Stimulated activated CD4-positive, alpha-beta T cell treated with anti-CD3 and anti-CD28 coated beads, Interleukin-15, amount 100 ng/mL, for 48 hours (primary cell): ENCODE measurements at regions not wholly inside any gene's neighbourhood (a gene's known extent, or its start where the extent isn't known, plus 50 kb on each side); places are given as distances from the start of the nearest gene placed in this dataset.

Experiments used
- DNase-seq, 2 donors: peaks; one replicate each; pipeline ENCODE4 v3.0.0-alpha.2; 2020; ENCODE audit warnings: low read depth in 2 of 2

DNA sequence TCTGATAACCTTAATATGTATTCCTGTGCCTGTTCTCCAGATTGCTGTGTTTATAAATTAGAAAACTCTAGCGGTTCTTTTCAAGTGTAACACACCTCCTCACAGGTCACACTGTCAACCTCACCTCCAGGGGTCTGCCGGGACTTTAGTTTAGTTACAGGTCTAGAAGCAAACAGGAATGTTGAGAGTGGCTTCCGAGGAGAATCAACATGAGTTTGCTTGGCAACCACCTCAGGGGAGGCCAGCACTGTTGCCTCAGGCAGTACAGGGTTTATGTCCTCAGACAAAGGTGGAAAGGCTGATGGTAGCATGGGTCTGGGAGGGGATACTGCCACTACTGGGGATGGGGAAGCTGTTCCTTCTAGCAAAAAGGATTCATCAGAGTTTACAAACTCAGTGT lies 438.0 kb downstream of the DTHD1 start:
- DNase-seq = no peak

DNA sequence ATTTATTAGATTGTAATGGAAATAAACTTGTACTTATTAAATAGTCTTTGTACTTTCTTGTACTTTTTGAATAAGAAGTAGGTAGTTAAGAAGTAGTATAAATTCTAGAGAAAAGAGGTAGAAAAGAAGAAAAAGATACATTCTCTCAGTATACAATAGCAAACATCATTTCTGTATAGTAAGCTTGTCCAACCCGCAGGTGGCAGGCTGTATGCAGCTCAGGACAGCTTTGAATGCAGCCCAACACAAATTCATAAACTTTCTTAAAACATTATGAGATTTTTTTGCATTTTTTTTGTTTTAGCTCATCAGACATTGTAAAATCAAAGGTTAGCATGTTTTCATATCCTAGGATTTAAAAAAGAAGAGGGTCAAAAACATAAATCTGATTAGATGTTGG lies 441.6 kb downstream of the DTHD1 start:
- no peak for DNase-seq

DNA sequence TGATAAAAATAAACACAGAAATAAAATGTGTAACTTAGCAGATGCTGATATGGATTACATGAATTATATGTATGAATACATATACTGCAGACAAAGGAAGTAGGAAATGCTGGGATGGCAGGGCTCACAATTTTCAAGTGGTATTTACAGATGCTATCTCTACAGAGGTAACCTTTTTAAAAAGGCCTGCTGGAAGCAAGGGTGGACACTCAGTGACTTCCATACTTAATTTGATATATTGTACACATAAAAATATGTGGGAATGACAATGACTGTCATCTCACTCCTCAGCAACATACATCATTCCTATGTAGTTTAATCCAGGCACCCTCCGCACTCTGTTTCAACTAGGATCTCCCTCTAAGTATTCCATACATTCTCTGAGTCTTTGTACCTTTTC lies 452.9 kb downstream of the DTHD1 start:
- no peak for DNase-seq

DNA sequence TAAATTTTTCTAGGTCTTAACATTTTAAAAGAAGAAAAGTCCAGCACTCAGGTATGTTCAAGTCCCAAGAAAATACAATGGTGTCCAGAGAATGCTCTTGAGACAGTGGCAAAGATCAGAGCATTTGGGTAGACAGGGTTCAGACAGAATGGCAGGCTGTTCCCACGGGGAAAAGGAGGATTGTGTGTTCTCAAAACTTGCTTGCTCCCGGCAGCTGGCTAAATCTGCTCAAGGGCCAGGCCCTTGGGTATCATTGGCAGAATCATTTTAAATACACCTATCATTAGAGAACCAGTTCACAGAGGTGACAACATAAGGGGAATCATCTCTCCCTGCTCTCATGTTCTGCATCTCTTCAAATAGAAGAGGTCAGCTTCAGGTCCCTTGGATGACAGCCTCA lies 456.3 kb downstream of the DTHD1 start:
- no peak for DNase-seq

DNA sequence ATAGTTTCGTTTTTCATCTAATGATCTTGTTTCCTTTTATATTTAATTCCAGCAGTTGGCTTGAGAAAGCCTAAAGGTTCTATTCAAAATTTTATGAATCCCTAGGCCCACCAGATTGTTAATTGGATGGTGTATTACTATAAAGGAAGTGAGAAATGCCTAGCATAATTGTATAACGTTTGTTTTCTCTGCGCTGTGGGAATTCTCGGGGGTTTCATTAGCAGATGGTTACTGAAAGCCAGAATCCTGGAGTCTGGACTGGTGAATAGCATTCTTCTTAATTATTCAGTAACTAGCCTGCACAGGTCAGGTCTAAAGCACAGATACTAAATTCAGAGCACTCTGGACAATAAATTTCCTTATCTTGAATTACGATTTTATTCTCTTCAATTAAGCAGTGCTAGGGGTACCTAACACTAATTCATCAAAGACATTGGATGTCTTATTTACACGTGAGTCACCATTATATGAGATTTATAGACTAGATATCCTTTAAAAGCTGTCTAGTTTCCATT lies 459.4 kb downstream of the DTHD1 start:
- DNase-seq = no peak

DNA sequence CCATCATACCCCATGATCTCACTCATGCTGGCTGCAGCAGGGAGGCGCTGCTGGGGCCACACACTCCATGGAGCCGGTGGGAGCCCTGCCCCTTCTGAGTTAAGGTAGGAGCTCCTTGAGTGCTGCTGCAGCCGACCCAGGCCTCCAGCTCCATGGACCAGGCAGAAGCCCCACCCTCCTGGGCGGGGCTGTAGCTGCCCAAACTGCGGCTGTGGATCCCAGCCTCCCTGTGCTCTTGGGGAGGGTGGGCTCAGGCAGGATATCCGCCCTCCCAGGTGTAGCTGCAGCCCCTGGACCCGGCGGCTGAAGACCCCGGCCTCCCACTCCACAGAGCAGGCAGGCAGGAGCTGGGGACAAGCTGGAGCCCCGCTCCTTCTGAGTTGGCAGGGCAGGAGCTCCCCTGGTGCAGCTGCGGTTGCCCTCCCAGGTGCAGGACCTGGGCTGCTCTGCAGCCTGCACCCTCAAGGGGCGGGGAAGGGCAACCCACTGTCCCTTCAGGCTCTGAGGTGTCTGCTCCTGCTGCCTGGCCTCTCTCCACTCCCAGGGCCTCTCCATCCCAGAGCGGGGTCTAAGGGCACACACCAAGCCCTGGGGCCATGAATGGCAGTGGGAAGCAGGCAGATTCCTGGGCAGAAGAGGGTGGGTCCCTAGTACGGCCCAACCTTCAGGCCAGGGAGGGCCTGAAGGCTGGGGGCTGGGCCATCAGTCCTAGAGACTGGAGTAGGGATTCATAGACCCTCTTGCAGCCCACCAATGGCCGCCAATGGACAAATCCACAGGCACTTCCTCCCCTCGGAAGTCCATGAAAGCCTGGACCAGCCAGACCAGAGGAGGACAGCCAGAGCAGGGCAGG lies 466.1 kb downstream of the DTHD1 start:
- no peak for DNase-seq

DNA sequence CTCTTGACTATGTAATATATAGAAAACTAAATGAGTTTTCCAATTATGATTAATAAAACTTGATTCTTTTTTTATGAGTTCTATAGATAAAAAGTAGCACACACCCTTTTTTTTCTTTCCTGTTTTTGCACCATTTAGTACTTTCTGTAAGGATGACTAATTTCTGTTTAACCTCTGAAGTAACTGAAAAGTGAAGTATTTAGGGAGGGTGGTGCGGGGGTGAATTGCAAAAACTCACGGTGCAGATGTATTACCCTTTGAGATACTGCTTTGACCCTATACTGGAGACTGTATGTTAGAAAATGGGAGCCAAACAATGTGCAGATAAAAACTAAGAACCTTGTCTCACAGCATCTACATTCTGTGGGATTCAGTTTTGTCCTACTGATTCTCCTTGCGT lies 471.6 kb downstream of the DTHD1 start:
- no peak for DNase-seq

DNA sequence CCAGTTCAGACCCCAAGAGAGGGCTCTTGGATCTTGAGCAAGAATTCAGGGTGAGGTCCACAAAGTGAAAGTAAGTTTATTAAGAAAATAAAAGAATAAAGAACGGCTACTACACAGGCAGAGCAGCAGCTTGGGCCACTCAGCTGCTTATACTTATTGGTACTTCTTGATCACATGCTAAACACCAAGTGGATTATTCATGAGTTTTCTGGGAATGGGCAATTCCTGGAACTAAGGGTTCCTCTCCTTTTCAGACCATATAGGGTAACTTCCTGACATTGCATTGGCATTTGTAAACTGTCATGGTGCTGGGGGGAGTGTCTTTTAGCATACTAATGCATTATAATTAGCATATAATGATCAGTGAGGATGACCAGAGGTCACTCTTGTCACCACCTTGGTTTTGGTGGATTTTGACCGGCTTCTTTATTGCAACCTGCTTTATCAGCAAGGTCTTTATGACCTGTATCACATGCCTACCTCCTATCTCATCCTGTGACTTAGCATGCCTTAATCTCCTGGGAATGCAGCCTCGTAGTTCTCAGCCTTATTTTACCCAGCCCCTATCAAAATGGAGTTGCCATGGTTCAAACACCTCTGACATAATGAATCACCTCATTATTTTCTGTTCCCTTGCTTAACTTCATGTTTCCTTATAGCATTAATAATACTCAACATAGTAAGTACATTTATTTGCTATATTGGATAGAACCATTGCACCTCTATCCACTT lies 476.3 kb downstream of the DTHD1 start:
- DNase-seq = no peak

DNA sequence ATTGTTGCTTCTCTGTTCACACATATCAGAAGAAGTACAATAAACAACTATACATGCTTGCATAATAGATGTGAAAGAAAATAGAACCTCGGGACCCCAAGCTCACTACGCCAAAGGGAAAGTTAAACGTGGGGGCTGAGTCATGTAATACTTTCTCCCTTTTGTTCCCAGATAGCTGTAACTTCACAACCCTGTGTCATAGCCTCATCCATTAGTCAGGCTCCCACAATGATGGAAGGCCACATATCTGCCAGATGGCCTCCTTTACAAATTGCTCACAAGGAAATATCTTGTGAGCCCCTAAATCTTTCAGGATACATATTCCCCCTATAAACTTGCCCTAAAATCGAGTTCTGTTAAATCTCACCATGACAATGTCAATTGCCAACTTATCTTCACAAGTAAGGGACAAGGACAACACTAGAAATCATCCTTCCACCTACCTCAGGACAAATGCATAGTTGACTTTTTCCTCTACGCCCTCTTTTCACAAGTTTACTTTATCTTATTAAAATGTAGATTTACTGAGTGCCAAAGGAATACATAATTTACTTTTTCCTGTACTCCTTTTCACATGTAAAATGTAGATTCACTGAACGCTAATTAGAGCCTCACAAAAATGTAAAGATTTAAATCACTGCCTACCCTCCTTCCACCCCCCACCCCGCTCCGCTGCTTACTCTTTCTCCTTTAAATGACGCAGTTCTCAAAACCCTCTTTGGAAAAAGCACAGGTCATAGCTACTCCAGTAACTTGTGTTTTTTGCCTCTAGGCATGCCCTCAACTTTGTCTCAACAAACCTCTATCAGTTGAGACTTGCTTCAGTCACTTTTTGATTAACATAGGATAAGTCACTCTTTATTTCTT lies 477.1 kb downstream of the DTHD1 start:
- DNase-seq = no peak

DNA sequence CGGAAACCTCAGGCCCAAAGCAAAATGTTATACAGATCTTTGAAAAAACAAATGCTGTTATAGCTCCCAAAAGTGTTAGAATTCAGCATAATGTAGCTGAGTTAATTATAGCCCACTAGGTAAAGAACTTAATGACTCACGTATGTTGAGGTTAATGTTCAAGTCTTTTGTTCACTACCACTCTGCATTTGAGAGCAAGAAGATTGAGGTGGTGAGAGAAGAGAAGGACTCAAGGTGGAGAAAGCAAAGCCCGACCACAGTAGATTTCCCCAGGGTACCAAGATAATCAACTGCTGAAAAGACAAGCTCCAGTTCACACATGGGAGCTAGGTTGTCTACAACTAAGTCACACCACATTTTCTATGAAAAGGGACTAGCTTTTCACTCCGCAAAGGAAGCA lies 480.2 kb downstream of the DTHD1 start:
- no peak for DNase-seq

DNA sequence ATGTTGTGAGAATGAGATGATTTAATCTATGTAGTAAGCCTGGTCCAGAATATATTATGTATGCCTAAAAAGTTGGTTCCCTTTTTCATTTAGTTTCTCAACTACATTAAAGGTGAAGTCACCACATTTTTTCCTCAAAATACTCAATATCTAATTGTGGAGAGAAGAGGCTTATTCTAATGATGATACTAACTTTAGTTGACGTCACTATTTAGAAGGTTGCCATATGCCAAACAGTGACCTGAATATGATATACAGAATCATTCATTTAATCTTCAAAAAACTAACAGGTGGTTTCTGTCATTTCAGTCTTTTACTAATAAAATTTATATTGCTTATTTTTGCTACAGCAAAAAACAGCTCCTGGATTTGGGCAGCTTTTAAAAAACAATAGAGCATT lies 480.7 kb upstream of the NWD2 start:
- DNase-seq = no peak

DNA sequence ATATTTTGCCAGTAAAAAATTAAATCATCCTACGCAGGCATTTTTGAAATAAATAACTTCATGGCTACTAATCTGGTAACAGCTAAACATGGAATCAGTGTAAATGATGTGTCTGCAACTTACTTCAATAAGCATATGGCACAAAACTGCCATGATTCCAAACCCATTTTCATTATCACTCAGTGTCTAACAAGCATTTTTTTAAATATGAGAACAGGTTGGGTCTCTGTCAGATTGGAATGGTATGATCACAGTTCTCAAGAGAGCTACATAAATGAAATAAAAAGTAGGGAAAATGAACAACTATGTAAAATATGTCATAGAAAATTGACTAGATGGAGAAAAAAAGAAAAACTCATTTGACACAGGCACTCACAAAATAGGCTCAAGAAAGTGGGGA lies 476.9 kb upstream of the NWD2 start:
- DNase-seq = no peak

DNA sequence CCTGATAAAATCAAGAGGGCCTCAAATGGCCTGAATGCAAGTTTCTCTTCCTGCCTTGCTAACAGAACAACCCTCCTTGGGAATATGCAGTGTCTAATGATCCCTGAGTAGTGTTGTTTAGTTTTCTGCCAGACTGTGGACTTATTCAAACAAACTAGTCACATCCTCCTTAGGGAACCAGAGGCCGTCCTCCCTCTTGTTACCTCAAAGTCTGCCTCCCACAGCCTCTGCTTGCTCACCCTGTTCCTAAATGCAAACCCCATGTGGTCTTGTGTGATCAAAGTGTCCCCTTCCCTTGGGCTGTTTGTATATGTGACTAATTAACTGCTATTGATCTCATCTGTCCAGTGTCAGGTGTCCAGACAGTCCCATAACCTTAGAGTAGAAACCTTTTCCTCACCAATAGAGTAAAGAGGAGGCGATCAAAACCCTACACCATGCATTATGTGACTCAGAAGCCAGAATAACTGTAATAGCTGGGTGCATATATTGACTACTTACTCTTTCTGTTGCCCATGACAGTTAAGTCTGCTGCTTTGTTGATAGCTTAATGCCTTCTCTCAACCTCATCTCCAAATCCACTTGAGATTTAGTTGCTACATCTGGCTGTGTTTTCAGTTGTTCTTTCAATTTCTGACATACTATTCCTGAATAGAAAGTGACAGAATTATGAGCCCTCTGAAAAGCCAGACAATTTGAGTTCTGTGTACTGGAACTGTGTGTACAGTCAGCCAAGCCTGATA lies 473.0 kb upstream of the NWD2 start:
- no peak for DNase-seq

DNA sequence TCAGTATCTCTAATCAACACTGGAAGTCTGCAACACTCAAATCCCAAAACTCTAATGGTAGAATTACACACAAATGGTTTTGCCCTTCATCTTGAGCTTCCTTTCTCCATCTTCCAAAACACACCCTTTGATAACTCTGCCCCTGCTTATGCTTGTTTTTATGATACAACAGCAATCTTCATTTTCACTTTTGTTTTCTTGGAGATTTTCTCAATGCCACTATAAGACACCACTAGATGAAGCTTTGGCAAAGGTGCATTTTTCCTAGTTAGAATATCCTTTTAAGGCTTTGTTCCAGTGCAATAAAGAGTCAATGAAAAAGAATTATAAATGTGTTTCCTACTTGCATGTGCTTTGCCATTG lies 472.4 kb upstream of the NWD2 start:
- no peak for DNase-seq

DNA sequence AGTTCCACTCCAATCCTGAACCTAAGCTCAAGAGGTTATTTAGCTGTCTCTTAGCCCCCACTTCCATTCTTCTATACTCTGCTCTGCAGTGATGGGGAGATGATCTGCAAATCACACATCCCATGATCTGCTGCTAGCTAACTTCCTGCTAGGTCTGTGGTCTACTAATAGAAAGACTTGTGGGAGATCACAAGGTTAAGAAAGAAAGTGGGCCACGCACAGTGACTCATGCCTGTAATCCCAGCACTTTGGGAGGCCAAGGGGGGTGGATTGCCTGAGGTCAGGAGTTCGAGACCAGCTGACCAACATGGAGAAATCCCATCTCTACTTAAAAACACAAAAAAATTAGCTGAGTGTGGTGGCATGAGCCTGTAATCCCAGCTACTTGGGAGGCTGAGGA lies 471.1 kb upstream of the NWD2 start:
- no peak for DNase-seq

DNA sequence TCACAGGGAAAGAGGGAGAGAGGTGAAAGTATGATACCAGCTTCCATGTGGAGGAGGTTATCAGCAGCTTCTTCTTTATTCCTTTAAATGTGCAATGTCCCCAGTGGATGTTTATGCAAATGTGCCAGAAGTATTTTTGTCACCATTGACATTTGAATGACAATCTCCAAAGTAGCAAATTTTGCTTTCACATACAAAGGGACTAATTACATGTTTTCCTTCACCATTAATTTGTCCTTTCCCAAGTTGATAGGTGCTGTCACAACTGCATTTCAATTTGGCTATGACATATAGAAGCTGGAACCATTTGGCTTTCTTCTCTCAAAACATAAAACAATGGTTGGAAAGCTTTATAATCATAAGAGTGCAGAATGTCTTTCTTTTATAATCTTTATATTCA lies 469.0 kb upstream of the NWD2 start:
- DNase-seq = no peak

DNA sequence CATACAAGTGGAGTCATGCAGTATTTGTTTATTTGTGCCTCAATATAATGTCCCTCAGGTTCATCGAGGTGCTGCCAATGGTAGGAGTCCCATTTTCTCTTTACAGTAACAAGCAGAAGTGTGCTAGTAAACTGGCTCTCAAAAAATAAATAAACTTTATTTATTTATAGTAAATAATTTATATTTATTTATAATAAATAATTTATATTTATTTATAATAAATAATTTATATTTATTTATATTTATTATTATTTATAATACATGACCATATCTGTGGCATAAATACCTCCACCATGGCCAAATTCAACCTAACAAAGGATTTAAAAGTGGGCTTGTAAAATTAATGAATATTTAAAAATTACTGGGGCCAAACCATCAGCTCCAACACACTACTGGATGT lies 464.9 kb upstream of the NWD2 start:
- no peak for DNase-seq

DNA sequence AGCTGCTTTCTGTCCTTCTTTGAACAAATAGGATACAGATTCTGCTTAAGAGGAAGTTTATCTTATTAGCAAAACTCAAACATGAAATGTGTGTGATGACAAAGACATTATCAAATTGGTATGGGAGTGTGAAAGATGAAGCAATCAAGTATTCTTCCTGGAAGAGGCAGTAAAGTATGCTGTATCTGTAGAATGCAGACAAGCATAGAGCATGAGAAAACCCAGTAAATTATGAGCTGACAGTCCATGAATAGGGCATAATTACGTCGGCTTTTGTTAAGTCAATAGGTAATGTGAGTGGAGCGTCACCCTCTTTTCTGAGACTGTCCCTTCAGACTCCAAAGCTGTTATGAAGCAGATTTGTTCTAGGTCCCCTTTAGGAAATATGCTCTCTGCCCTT lies 458.6 kb upstream of the NWD2 start:
- no peak for DNase-seq

DNA sequence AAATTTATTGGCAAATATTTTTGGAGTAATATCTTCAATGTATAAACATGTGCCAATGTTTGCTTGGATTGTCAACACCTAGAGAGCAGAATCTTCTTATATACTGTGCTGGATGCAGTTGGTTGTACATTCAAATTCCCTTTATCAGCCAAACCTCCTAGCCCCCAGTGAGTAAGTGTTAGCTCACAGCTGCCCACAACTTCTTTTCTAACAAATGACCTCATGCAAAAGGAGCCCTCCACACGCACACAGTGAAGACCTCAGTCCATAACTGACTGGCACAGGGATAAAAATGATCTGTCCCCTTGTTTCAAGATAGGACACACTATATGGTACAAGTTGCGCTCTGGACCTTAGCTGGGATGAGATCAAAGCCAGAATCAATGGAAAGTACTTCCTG lies 458.0 kb upstream of the NWD2 start:
- DNase-seq = no peak

DNA sequence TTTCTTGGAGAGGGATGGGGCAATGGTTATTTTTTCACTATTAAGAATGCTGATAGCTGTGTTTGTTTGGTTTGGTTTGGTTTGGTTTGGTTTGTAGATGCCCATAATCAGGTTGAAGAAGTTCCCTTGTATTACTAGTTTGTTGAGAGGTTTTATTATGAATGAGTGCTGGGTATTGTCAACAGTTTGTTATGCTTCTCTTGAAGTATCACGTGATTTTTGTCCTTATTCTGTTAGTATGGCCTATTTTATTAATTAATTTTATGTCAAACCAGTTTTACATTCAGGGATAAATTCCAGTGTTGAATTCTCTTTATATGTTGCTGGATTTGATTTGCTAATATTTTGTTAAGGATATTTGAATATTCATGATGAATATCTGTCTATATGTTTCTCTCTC lies 449.8 kb upstream of the NWD2 start:
- no peak for DNase-seq

DNA sequence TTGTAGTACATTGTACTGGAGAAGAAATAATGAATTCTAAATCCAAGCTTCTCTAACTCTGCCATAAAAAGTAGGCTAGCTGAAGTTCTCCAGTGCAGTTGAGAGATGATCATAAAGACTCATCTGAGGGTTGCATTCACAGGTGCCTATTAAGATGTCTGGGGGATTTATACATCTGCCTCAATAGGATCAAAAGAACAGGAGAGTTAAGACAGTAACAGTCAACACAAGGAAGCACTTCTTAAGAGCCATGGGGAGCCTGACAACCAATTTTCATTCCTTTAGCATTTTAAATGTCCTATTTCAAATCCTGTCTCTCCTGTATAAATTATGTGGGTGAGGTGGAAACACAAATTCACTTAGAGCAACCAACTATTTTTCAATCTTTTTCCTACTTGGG lies 432.4 kb upstream of the NWD2 start:
- DNase-seq = no peak

DNA sequence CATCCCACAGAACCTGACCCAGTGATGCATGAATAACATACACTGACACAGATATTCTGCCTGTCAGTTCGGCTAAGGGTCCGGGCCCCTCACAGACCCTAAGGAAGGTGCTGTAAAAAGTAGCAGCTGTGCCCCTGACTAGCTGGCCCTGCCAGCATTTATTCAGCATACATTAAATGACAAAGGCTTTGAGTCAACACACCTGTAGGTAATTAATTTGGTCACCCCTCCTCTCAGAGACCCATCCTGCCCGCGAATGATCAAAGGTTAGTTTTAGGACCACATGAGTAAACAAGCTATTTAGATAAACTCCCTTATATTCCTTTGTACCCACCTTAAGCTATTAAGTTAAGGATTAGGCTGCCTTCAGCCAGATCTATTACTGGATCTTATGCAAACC lies 429.0 kb upstream of the NWD2 start:
- no peak for DNase-seq
